ENCODE measurements at regions not wholly inside any gene's neighbourhood (a gene's known extent, or its start where the extent isn't known, plus 50 kb on each side); places are given as distances from the start of the nearest gene placed in this dataset.
"Not testable (repeated sequence)": the region's sequence is repeated elsewhere in the genome, so short reads cannot be mapped to it uniquely, and the experiment has no call there.

GRCh38 chr5:152154452-152154851 lies 229.8 kb upstream of the GLRA1 start:
- TF ChIP-seq CTCF, POLR2A (IDR thresholded peaks at IDR 0.05): not testable (repeated sequence)

All from adrenal gland (tissue), 5 donors.